ENCODE measurements at regions not wholly inside any gene's neighbourhood (a gene's known extent, or its start where the extent isn't known, plus 50 kb on each side); places are given as distances from the start of the nearest gene placed in this dataset.

DNA sequence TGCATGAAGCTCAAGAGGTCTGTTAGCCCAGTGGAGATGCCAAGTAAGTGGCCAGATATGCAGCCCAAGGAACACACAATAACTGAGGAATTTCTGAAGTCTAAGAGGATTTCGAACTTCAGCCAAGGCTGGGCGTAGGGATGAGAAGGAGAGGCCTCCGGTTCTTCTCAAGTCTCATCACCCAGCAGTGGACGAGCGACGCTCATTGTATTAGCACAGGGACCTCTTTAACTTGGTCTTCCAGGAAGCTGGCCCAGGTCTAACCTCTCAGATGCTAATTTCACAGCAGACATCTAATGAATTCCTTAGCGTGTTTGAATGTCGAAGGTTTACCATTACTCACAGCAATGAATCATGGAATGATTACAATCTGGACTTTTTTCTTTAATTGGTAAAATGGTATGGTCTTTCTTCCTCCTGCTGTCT lies 85.0 kb downstream of the HES1 start:
- TF ChIP-seq, protein P1, sequence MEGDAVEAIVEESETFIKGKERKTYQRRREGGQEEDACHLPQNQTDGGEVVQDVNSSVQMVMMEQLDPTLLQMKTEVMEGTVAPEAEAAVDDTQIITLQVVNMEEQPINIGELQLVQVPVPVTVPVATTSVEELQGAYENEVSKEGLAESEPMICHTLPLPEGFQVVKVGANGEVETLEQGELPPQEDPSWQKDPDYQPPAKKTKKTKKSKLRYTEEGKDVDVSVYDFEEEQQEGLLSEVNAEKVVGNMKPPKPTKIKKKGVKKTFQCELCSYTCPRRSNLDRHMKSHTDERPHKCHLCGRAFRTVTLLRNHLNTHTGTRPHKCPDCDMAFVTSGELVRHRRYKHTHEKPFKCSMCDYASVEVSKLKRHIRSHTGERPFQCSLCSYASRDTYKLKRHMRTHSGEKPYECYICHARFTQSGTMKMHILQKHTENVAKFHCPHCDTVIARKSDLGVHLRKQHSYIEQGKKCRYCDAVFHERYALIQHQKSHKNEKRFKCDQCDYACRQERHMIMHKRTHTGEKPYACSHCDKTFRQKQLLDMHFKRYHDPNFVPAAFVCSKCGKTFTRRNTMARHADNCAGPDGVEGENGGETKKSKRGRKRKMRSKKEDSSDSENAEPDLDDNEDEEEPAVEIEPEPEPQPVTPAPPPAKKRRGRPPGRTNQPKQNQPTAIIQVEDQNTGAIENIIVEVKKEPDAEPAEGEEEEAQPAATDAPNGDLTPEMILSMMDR (IDR thresholded peaks at IDR 0.05; ENCODE audit: low read length), result no peak
- TF ChIP-seq EZH2 (optimal IDR thresholded peaks at IDR 0.05; ENCODE audit: low read depth, low read length) (no peak), EZH2phosphoT487 (IDR thresholded peaks at IDR 0.05; ENCODE audit: low read length) (no peak)
